OCI-LY1 (cell line): ENCODE measurements at regions not wholly inside any gene's neighbourhood (a gene's known extent, or its start where the extent isn't known, plus 50 kb on each side); places are given as distances from the start of the nearest gene placed in this dataset.

Source experiments
- H2AFZ ChIP-seq: fragments of 200-600 bp; sonication (generic), shearing (Covaris generic); 2 replicates; pipeline ENCODE4 v1.6.0; 2014; ENCODE audit warnings: antibody characterized with exemption, mild to moderate bottlenecking, low read length
- H3F3A ChIP-seq: fragments of 200-600 bp; sonication (generic), shearing (Covaris generic); 2 replicates; pipeline ENCODE4 v1.6.0; 2014; ENCODE audit warnings: mild to moderate bottlenecking, antibody characterized with exemption, low read length, moderate library complexity; ENCODE audit not compliant: insufficient read depth
- H3K27ac ChIP-seq: fragments of 200-600 bp; sonication (generic); 2 replicates; pipeline ENCODE4 v1.5.1; 2014; ENCODE audit warnings: low read length, mixed run types, mild to moderate bottlenecking, low read depth; ENCODE audit not compliant: poor library complexity, severe bottlenecking
- H3K27me3 ChIP-seq: fragments of 200-600 bp; sonication (generic); 2 replicates; pipeline ENCODE4 v1.6.0; 2014; ENCODE audit warnings: antibody characterized with exemption, mild to moderate bottlenecking, low read length, moderate library complexity; ENCODE audit not compliant: insufficient read depth
- H3K36me3 ChIP-seq: fragments of 200-600 bp; sonication (generic); 2 replicates; pipeline ENCODE4 v1.6.1; 2014; ENCODE audit warnings: mild to moderate bottlenecking, antibody characterized with exemption, low read length, moderate library complexity, mixed read lengths; ENCODE audit not compliant: insufficient read depth
- H3K4me1 ChIP-seq: fragments of 200-600 bp; sonication (generic); 2 replicates; pipeline ENCODE4 v1.5.1; 2014; ENCODE audit warnings: mild to moderate bottlenecking, low read length, moderate library complexity; ENCODE audit not compliant: insufficient read depth, severe bottlenecking
- H3K4me2 ChIP-seq: fragments of 200-600 bp; sonication (generic), shearing (Covaris generic); 2 replicates; pipeline ENCODE4 v1.6.1; 2014; ENCODE audit warnings: low read length
- H3K4me3 ChIP-seq: fragments of 200-600 bp; sonication (generic); 2 replicates; pipeline ENCODE4 v1.5.1; 2014; ENCODE audit warnings: low read length, low read depth, mild to moderate bottlenecking, mixed read lengths; ENCODE audit not compliant: poor library complexity, severe bottlenecking
- H3K79me2 ChIP-seq: fragments of 200-600 bp; shearing (Covaris generic); 2 replicates; pipeline ENCODE4 v1.6.1; 2016; ENCODE audit warnings: mixed run types, low read length, mixed read lengths; ENCODE audit not compliant: insufficient read depth
- H3K9ac ChIP-seq: fragments of 200-600 bp; sonication (generic), shearing (Covaris generic); 2 replicates; pipeline ENCODE4 v1.6.1; 2014; ENCODE audit warnings: mild to moderate bottlenecking, low read length, mixed read lengths
- H3K9me2 ChIP-seq: fragments of 200-600 bp; sonication (generic), shearing (Covaris generic); 2 replicates; pipeline ENCODE4 v1.6.1; 2014; ENCODE audit warnings: low read depth, mild to moderate bottlenecking, low read length, mixed read lengths
- H3K9me3 ChIP-seq: fragments of 200-600 bp; shearing (Covaris generic); 2 replicates; pipeline ENCODE4 v1.6.1; 2014; ENCODE audit warnings: low read length, mixed read lengths
- H4K20me1 ChIP-seq: fragments of 200-600 bp; sonication (generic), shearing (Covaris generic); 2 replicates; pipeline ENCODE4 v1.6.0; 2016; ENCODE audit warnings: mild to moderate bottlenecking, low read length; ENCODE audit not compliant: insufficient read depth
- EZH2 ChIP-seq: fragments of 200-600 bp; sonication (generic), shearing (Covaris generic); IDR thresholded peaks from 2 replicates; pipeline ENCODE4 v1.8.0; 2017; ENCODE audit warnings: borderline replicate concordance, mixed run types, mild to moderate bottlenecking, antibody characterized with exemption, low read length, moderate library complexity, mixed read lengths
- TF ChIP-seq, protein P1 (sequence below): fragments of 200-600 bp; sonication (generic), shearing (Covaris generic); IDR thresholded peaks from 2 replicates; pipeline ENCODE4 v1.5.1; 2017; ENCODE audit warnings: mild to moderate bottlenecking, antibody characterized with exemption, low read length, moderate library complexity, mixed read lengths

DNA sequence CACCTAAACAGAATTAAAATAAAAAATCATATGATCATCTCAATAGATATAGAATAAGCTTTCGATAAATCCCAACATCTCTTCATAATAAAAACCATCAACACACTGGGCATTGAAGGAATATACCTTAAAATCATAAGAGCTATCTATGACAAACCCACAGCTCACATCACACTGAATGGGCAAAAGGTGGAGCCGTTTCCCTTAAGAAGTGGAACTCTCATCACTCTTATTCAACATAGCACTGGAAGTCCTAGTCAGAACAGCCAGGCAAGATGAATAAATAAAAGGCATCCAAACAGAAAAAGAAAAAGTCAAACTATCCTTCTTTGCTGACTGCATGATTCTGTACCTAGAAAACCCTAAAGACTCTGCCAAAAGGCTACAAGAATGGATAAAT is 510.3 kb downstream of the ZNF804A start:
- Histone ChIP-seq H3K36me3 (no peaks in the 10 kb centered on the region), H2AFZ (no peak overlapping the region), H3K4me1 (no peaks in the 10 kb centered on the region), H4K20me1 (no peaks in the 10 kb centered on the region), H3K27ac (no peak overlapping the region), H3K9me3 (no peaks in the 10 kb centered on the region), H3K79me2 (no peaks in the 10 kb centered on the region), H3F3A (no peaks in the 10 kb centered on the region), H3K27me3 (no peaks in the 10 kb centered on the region), H3K9me2 (no peaks in the 10 kb centered on the region), H3K4me2 (no peak overlapping the region), H3K4me3 (no peak overlapping the region), H3K9ac (no peak overlapping the region)
- TF ChIP-seq, protein P1, sequence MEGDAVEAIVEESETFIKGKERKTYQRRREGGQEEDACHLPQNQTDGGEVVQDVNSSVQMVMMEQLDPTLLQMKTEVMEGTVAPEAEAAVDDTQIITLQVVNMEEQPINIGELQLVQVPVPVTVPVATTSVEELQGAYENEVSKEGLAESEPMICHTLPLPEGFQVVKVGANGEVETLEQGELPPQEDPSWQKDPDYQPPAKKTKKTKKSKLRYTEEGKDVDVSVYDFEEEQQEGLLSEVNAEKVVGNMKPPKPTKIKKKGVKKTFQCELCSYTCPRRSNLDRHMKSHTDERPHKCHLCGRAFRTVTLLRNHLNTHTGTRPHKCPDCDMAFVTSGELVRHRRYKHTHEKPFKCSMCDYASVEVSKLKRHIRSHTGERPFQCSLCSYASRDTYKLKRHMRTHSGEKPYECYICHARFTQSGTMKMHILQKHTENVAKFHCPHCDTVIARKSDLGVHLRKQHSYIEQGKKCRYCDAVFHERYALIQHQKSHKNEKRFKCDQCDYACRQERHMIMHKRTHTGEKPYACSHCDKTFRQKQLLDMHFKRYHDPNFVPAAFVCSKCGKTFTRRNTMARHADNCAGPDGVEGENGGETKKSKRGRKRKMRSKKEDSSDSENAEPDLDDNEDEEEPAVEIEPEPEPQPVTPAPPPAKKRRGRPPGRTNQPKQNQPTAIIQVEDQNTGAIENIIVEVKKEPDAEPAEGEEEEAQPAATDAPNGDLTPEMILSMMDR: no peak

DNA sequence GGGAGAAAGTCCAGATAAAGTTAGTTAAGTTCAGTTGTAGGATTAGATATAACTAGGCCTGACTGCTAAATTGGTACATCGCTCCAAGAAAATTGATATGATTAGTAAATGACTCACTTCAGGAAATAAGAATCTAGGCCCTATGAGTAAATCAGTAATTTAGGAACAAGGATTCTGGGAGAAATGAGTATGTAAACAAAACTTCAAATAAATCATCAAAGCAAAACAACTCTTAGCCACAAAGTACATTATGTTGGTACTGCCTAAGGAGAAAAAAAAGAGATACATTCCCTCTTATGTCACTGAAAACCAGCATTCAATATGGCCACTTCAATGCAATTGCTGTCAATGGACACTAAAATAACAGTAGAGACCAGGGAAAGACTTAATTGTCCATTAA is 529.1 kb downstream of the ZNF804A start:
- TF ChIP-seq, protein P1: no peak
- no peak for TF ChIP-seq EZH2
- no peaks in the 10 kb centered on the region for H3F3A ChIP-seq
- no peak overlapping the region for H3K9ac ChIP-seq
- no peaks in the 10 kb centered on the region for H3K9me3 ChIP-seq
- H3K4me3 ChIP-seq: no peak overlapping the region
- H2AFZ ChIP-seq: no peak overlapping the region
- no peaks in the 10 kb centered on the region for H3K4me1 ChIP-seq
- H3K9me2 ChIP-seq: no peaks in the 10 kb centered on the region
- no peaks in the 10 kb centered on the region for H4K20me1 ChIP-seq
- H3K4me2 ChIP-seq: no peak overlapping the region
- no peak overlapping the region for H3K27ac ChIP-seq
- no peaks in the 10 kb centered on the region for H3K36me3 ChIP-seq
- no peaks in the 10 kb centered on the region for H3K79me2 ChIP-seq
- no peaks in the 10 kb centered on the region for H3K27me3 ChIP-seq

GRCh38 chr2:185128346-185128745 is 530.0 kb downstream of the ZNF804A start:
- H4K20me1 ChIP-seq: no peaks in the 10 kb centered on the region
- no peak overlapping the region for H3K27ac ChIP-seq
- no peak overlapping the region for H3K4me3 ChIP-seq
- no peaks in the 10 kb centered on the region for H3K79me2 ChIP-seq
- H3K9ac ChIP-seq: no peak overlapping the region
- H3K9me3 ChIP-seq: no peaks in the 10 kb centered on the region
- TF ChIP-seq, protein P1: no peak
- TF ChIP-seq EZH2: no peak
- H3K36me3 ChIP-seq: no peaks in the 10 kb centered on the region
- H3K9me2 ChIP-seq: no peaks in the 10 kb centered on the region
- H3K4me2 ChIP-seq: no peak overlapping the region
- H3K4me1 ChIP-seq: no peaks in the 10 kb centered on the region
- H2AFZ ChIP-seq: no peak overlapping the region
- no peaks in the 10 kb centered on the region for H3K27me3 ChIP-seq
- no peaks in the 10 kb centered on the region for H3F3A ChIP-seq
